Activated T-helper 1 cell treated with anti-CD3 and anti-CD28 coated beads, Interleukin-12 subunit alpha, Interleukin-12 subunit beta, Interleukin-2, Interleukin-4 antibody, amounts not matched to agents 30 ng/mL and 10 ng/mL and 1 ng/mL, durations not matched to agents 14 hours and 24 hours and 36 hours (primary cell): ENCODE measurements at regions not wholly inside any gene's neighbourhood (a gene's known extent, or its start where the extent isn't known, plus 50 kb on each side); places are given as distances from the start of the nearest gene placed in this dataset.
"Not testable (repeated sequence)": the region's sequence is repeated elsewhere in the genome, so short reads cannot be mapped to it uniquely, and the experiment has no call there.

ENCODE experiments used
- DNase-seq: peaks from one replicate; pipeline ENCODE4 v3.0.0; 2021; ENCODE audit warnings: low spot score
- H3K27ac Mint-ChIP-seq: one replicate; pipeline ENCODE4 v1.8.0; 2021; ENCODE audit warnings: mild to moderate bottlenecking, mixed read lengths
- H3K27me3 Mint-ChIP-seq: one replicate; pipeline ENCODE4 v1.8.0; 2022; ENCODE audit warnings: mild to moderate bottlenecking, moderate library complexity, mixed read lengths; ENCODE audit not compliant: insufficient read depth
- H3K36me3 Mint-ChIP-seq: one replicate; pipeline ENCODE4 v1.8.0; 2021; ENCODE audit warnings: low read depth, mixed read lengths
- H3K4me1 Mint-ChIP-seq: one replicate; pipeline ENCODE4 v1.8.0; 2021; ENCODE audit warnings: low read depth, mixed read lengths
- H3K4me3 Mint-ChIP-seq: one replicate; pipeline ENCODE4 v1.8.0; 2021; ENCODE audit warnings: mild to moderate bottlenecking, moderate library complexity, mixed read lengths
- H3K9me3 Mint-ChIP-seq: one replicate; pipeline ENCODE4 v1.8.0; 2021; ENCODE audit warnings: mixed read lengths
- intact Hi-C: fragments of 100-400 bp; cut with micrococcal nuclease; formaldehyde crosslinking; loops from one replicate; pipeline ENCODE4 v1.15.1; 2024

- no peak for DNase-seq
- no peak overlapping the region for H3K27ac Mint-ChIP-seq
- H3K4me1 Mint-ChIP-seq = peaks cover 12% of the 10 kb centered on the region
- H3K4me3 Mint-ChIP-seq = no peak overlapping the region
- H3K36me3 Mint-ChIP-seq = peaks cover 1% of the 10 kb centered on the region
- H3K27me3 Mint-ChIP-seq = peaks cover 16% of the 10 kb centered on the region
- intact Hi-C loops = no loop called here
- H3K9me3 Mint-ChIP-seq = no peaks in the 10 kb centered on the region
Measured at GRCh38 chr14:52150162-52150561, 81.3 kb upstream of the NID2 start.

- Mint-ChIP-seq H3K4me1 (no peaks in the 10 kb centered on the region), H3K36me3 (no peaks in the 10 kb centered on the region), H3K4me3 (no peak overlapping the region), H3K27me3 (peaks cover 16% of the 10 kb centered on the region), H3K27ac (no peak overlapping the region), H3K9me3 (peaks cover 5% of the 10 kb centered on the region)
- no peak for DNase-seq
- intact Hi-C loops = no loop called here
Measured at GRCh38 chr14:52148371-52148770, 79.5 kb upstream of the NID2 start.

DNA sequence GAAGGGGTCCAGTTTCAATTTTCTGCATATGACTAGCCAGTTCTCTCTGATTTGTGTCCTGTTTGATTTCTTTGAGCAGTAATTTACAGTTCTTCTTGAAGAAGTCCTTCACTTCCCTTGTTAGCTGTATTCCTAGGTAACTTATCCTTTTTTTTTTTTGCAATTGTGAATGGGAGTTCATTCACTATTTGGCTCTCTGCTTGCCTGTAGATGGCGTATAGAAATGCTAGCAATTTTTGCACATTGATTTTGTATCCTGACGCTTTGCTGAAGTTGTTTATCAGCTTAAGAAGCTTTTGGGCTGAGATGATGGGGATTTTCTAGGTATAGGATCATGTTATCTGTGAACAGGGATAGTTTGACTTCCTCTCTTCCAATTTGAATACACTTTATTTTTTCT, 77.6 kb upstream of the NID2 start:
- Mint-ChIP-seq H3K4me3 (no peak overlapping the region), H3K27me3 (peaks cover 16% of the 10 kb centered on the region), H3K9me3 (peaks cover 5% of the 10 kb centered on the region), H3K27ac (no peak overlapping the region), H3K4me1 (no peaks in the 10 kb centered on the region), H3K36me3 (no peaks in the 10 kb centered on the region)
- no peak for DNase-seq
- intact Hi-C loops = no loop called here

DNA sequence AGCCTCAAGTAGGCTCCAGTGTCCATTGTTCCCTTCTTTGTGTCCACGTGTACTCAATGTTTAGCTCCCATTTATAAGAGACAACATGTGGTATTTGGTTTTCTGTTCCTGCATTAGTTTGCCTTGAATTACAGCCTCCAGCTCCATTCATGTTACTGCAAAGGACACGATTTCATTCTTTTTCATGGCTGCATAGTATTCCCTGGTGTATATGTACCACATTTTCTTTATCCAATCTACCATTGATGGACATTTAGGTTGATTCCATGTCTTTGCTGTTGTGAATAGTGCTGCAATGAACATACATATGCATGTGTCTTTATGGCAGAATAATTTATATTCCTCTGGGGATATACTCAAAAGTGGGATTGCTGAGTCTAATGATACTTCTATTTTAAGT, 75.2 kb upstream of the NID2 start:
- intact Hi-C loops, H3K4me1 Mint-ChIP-seq, H3K27ac Mint-ChIP-seq, DNase-seq, H3K36me3 Mint-ChIP-seq, H3K4me3 Mint-ChIP-seq, H3K9me3 Mint-ChIP-seq: not testable (repeated sequence)
- peaks cover 18% of the 10 kb centered on the region for H3K27me3 Mint-ChIP-seq

GRCh38 chr14:52142504-52142903, 73.6 kb upstream of the NID2 start:
- H3K9me3 Mint-ChIP-seq = peaks cover 5% of the 10 kb centered on the region
- DNase-seq = no peak
- intact Hi-C loops = no loop called here
- no peak overlapping the region for H3K27ac Mint-ChIP-seq
- no peaks in the 10 kb centered on the region for H3K4me1 Mint-ChIP-seq
- H3K27me3 Mint-ChIP-seq = peaks cover 12% of the 10 kb centered on the region
- H3K4me3 Mint-ChIP-seq = no peak overlapping the region
- no peaks in the 10 kb centered on the region for H3K36me3 Mint-ChIP-seq

DNA sequence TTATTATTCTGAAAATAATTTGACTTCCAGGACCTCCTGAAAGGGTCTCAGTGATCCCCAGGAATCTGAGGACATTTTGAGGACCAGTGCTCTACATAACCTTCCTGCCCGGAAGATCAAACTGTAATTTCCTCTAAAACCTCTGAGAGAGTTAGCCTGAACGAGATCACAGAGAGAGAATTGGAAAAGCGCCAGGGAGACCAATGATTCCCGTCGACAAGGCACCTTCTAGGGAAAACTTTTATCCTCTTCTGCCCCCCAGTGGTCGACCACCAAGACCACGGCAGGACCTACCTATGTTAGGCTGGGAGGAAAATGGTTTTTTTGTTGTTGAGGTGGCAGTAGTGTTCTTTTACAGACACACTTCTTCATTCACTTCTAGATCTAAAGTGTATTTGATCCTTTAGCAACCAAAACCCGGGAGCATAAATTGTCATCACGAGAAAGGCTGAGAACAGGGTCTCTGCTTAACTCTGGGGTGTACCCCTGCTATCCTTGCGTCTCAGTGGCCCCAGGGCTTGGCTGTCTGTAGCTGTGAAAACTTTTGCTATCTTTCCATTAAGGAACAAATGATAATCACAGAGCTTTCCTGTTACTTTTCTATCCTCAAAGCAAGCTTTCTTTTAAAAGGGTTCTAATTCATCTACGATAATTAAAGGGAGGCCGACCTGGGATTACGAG, 62.9 kb upstream of the NID2 start:
- DNase-seq = no peak
- Mint-ChIP-seq H3K36me3 (peaks cover 1% of the 10 kb centered on the region), H3K27ac (no peak overlapping the region), H3K4me1 (no peaks in the 10 kb centered on the region), H3K9me3 (peaks cover 3% of the 10 kb centered on the region), H3K27me3 (peaks cover 3% of the 10 kb centered on the region), H3K4me3 (no peak overlapping the region)
- intact Hi-C loops = loop anchor here (2.0 kb wide), 1 partner anchor 135 kb away; no protein-coding TSS in a partner anchor

DNA sequence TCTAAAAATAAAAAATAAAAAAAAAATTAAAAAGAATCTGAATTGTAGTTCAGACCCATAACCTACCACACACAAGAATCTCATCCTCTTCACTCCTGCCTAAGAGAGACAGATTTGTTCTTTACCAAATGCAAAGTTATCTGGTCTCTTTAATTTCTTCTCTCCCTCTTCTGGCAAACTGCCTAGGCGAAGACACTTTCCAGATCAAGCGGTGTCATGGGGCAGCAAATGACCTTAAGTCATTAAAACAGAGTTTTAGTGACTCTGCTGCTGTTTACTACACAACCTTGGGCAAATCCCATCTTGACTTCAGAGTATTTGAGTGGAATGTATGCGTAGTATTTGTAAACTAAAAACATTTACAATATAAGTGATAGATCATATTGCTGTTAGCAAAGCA, 60.9 kb upstream of the NID2 start:
- H3K4me3 Mint-ChIP-seq = no peak overlapping the region
- DNase-seq = no peak
- peaks cover 1% of the 10 kb centered on the region for H3K36me3 Mint-ChIP-seq
- peaks cover 15% of the 10 kb centered on the region for H3K4me1 Mint-ChIP-seq
- no peak overlapping the region for H3K27ac Mint-ChIP-seq
- intact Hi-C loops = loop anchor here (2.0 kb wide), 1 partner anchor 133 kb away; no protein-coding TSS in a partner anchor
- no peaks in the 10 kb centered on the region for H3K9me3 Mint-ChIP-seq
- peaks cover 3% of the 10 kb centered on the region for H3K27me3 Mint-ChIP-seq

GRCh38 chr14:52125885-52126284, 57.0 kb upstream of the NID2 start:
- H3K4me1 Mint-ChIP-seq = peaks cover 15% of the 10 kb centered on the region
- peaks cover 3% of the 10 kb centered on the region for H3K27me3 Mint-ChIP-seq
- intact Hi-C loops = no loop called here
- no peak for DNase-seq
- no peak overlapping the region for H3K4me3 Mint-ChIP-seq
- H3K9me3 Mint-ChIP-seq = no peaks in the 10 kb centered on the region
- H3K27ac Mint-ChIP-seq = no peak overlapping the region
- peaks cover 1% of the 10 kb centered on the region for H3K36me3 Mint-ChIP-seq

- peaks cover 4% of the 10 kb centered on the region for H3K27me3 Mint-ChIP-seq
Measured at GRCh38 chr14:52124791-52125684, 56.2 kb upstream of the NID2 start.

DNA sequence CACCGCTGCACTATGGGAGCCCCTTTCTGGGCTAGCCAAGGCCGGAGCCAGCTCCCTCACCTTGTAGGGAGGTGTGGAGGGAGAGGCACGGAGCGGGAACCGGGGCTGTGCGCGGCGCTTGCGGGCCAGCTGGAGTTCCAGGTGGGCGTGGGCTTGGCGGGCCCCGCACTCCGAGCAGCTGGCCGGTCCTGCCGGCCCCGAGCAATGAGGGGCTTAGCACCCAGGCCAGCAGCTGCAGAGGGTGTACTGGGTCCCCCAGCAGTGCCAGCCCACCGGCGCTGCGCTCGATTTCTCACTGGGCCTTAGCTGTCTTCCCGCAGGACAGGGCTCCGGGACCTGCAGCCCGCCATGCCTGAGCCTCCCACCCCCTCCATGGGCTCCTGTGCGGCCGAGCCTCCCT, 53.3 kb upstream of the NID2 start:
- H3K36me3 Mint-ChIP-seq, intact Hi-C loops, DNase-seq, H3K9me3 Mint-ChIP-seq, H3K27me3 Mint-ChIP-seq, H3K4me3 Mint-ChIP-seq, H3K27ac Mint-ChIP-seq: not testable (repeated sequence)
- peaks cover 15% of the 10 kb centered on the region for H3K4me1 Mint-ChIP-seq

More at GRCh38 chr14:52124791-52125684, 56.2 kb upstream of the NID2 start:
- peaks cover 15% of the 10 kb centered on the region for H3K4me1 Mint-ChIP-seq
- no peak for DNase-seq
- no peak overlapping the region for H3K27ac Mint-ChIP-seq
- H3K9me3 Mint-ChIP-seq = no peaks in the 10 kb centered on the region
- intact Hi-C loops = no loop called here
- H3K4me3 Mint-ChIP-seq = no peak overlapping the region
- peaks cover 1% of the 10 kb centered on the region for H3K36me3 Mint-ChIP-seq

DNA sequence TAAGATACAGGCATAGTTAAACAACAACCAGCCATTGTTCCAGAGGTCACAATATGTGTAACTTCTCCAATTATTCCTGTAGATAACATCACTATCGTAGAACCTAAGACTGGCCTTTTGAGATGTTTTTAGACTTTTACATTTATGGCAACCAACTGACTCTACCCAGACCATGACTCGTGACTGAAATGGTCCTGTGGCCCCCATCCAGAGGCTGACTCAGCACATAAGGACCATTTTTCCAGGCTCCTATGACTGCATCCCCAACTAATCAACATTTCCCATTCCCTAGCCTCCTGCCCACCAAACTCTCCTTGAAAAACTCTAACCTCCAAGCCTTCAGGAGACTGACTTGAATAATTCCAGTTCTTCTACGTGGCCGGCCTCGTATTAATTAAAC, 52.6 kb upstream of the NID2 start:
- Mint-ChIP-seq H3K9me3 (no peaks in the 10 kb centered on the region), H3K27me3 (peaks cover 5% of the 10 kb centered on the region), H3K36me3 (no peaks in the 10 kb centered on the region), H3K27ac (no peak overlapping the region), H3K4me1 (peaks cover 14% of the 10 kb centered on the region), H3K4me3 (no peak overlapping the region)
- DNase-seq = no peak
- intact Hi-C loops = no loop called here

DNA sequence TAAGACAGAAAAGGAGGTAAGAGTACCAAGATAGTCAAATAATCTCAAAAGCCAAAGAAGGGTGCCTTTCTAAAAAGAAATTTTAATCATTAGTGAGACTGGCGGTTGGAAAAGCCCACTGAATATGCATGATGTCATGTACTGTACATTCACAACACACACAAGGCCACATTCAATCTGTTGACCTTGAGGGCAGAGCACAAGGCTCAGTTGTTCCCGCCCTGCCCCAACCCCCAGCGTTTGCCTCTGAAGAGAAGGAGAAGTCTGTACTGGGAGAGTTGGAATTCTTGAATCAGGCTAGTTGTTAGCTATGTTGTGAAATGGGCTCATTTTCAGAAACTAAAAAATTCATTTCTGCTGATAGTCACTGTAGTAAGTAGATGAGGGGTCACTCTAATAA, 50.2 kb upstream of the NID2 start:
- DNase-seq = no peak
- no peak overlapping the region for H3K27ac Mint-ChIP-seq
- no peaks in the 10 kb centered on the region for H3K9me3 Mint-ChIP-seq
- H3K4me3 Mint-ChIP-seq = no peak overlapping the region
- H3K4me1 Mint-ChIP-seq = no peaks in the 10 kb centered on the region
- intact Hi-C loops = no loop called here
- peaks cover 11% of the 10 kb centered on the region for H3K27me3 Mint-ChIP-seq
- H3K36me3 Mint-ChIP-seq = no peaks in the 10 kb centered on the region
